PC-3 (cell line): ENCODE measurements at regions not wholly inside any gene's neighbourhood (a gene's known extent, or its start where the extent isn't known, plus 50 kb on each side); places are given as distances from the start of the nearest gene placed in this dataset.
A peak's percentile ranks its signal among the peaks of the same experiment; 100 is the strongest.

ENCODE experiments used
- ATAC-seq: fragments of 200-7000 bp; cut with Tn5 transposase; 2 replicates; pipeline ENCODE4 v1.9.1; 2020; ENCODE audit warnings: mild to moderate bottlenecking, moderate library complexity
- BruUV-seq: library from RNA; stranded (reverse); fragments of 400-500 nt; replicated peaks from 2 replicates; lab custom pipeline; 2021; lab: Mats Ljungman, UMichigan
- CTCF ChIA-PET: fragments of 300-600 bp; sonication (Branson Sonifier 250); formaldehyde crosslinking; loops from one replicate; lab custom pipeline; 2022; ENCODE audit warnings: antibody characterized with exemption; lab: Charles Lee
- POLR2A ChIA-PET: fragments of 300-600 bp; sonication (Branson Sonifier 250); formaldehyde crosslinking; loops from one replicate; lab custom pipeline; 2022; ENCODE audit warnings: antibody characterized with exemption; ENCODE audit not compliant: unreplicated experiment; lab: Charles Lee
- DNase-seq: peaks from one replicate; pipeline ENCODE4 v3.0.0-alpha.2; 2015
- H2AFZ ChIP-seq: fragments of 300-600 bp; sonication (generic); 2 replicates; pipeline ENCODE4 v1.6.0; 2016; ENCODE audit warnings: antibody characterized with exemption, low read length
- H3F3A ChIP-seq: fragments of 300-600 bp; sonication (generic); one replicate; pipeline ENCODE4 v1.6.0; 2017; ENCODE audit warnings: antibody characterized with exemption, low read length, control low read depth, mild to moderate bottlenecking; ENCODE audit not compliant: unreplicated experiment
- H3K27ac ChIP-seq: fragments of 300-600 bp; sonication (generic); 2 replicates; pipeline ENCODE4 v1.5.1; 2016; ENCODE audit warnings: mild to moderate bottlenecking, low read length
- H3K27me3 ChIP-seq: fragments of 300-600 bp; sonication (generic); 2 replicates; pipeline ENCODE4 v1.6.1; 2016; ENCODE audit warnings: low read length, mixed read lengths
- H3K36me3 ChIP-seq: fragments of 300-600 bp; sonication (generic); 2 replicates; pipeline ENCODE4 v1.6.1; 2016; ENCODE audit warnings: low read depth, mixed run types, low read length, mixed read lengths
- H3K4me1 ChIP-seq: fragments of 300-600 bp; sonication (generic); 2 replicates; pipeline ENCODE4 v1.5.1; 2016; ENCODE audit warnings: low read length; ENCODE audit not compliant: insufficient read depth
- H3K4me2 ChIP-seq: fragments of 300-600 bp; sonication (generic); 2 replicates; pipeline ENCODE4 v1.6.0; 2016; ENCODE audit warnings: low read length
- H3K4me3 ChIP-seq: fragments of 300-600 bp; sonication (generic); 2 replicates; pipeline ENCODE4 v1.5.1; 2016; ENCODE audit warnings: mild to moderate bottlenecking, low read length, mixed read lengths
- H3K79me2 ChIP-seq: fragments of 300-600 bp; sonication (generic); 2 replicates; pipeline ENCODE4 v1.6.1; 2017; ENCODE audit warnings: low read length, mixed read lengths
- H3K9ac ChIP-seq: fragments of 300-600 bp; sonication (generic); 2 replicates; pipeline ENCODE4 v1.6.0; 2016; ENCODE audit warnings: mild to moderate bottlenecking, low read length
- H3K9me2 ChIP-seq: fragments of 300-600 bp; sonication (generic); replicated peaks from 2 replicates; pipeline ENCODE4 v1.6.1; 2016; ENCODE audit warnings: mixed run types, low read length, mixed read lengths
- H3K9me3 ChIP-seq: fragments of 300-600 bp; sonication (generic); 2 replicates; pipeline ENCODE4 v1.6.1; 2016; ENCODE audit warnings: low read length, mixed read lengths
- H4K20me1 ChIP-seq: fragments of 300-600 bp; sonication (generic); 2 replicates; pipeline ENCODE4 v1.6.1; 2016; ENCODE audit warnings: low read length, mixed read lengths
- EZH2 ChIP-seq: fragments of 300-600 bp; sonication (generic); IDR thresholded peaks from one replicate; pipeline ENCODE4 v1.6.1; 2017; ENCODE audit warnings: antibody characterized with exemption, mild to moderate bottlenecking, low read length; ENCODE audit not compliant: unreplicated experiment
- EZH2phosphoT487 ChIP-seq: fragments of 300-600 bp; sonication (generic); IDR thresholded peaks from 2 replicates; pipeline ENCODE4 v1.6.1; 2018; ENCODE audit warnings: mild to moderate bottlenecking, antibody characterized with exemption, low read length, borderline replicate concordance
- intact Hi-C: fragments of 100-400 bp; cut with micrococcal nuclease; formaldehyde crosslinking; loops from 2 replicates; pipeline ENCODE4 v1.9.0; 2023
- TF ChIP-seq, protein P1 (sequence below): fragments of 300-600 bp; sonication (generic); conservative IDR thresholded peaks from 2 replicates; pipeline ENCODE4 v1.5.1; 2017; ENCODE audit warnings: antibody characterized with exemption, low read depth, mild to moderate bottlenecking, low read length

DNA sequence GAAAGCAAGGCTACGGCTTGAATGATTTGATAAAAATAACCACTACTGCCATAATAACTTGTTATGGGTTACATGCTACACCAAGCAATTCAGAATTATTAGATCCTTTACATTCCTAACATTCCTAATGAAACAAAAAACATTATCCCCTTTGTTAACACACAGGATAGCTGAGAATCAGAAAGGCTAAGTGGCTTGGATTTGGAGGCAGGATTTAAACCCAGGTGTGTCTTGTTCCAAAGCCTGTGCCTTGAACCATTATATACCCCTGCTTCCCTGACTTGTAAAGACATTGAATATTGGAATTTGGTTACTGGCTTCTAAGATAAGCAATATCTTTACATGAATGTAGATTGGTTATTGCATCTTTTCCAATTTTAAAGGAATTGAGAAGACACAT lies 417.1 kb upstream of the GOLIM4 start:
- H2AFZ ChIP-seq: no peak overlapping the region
- no peaks in the 10 kb centered on the region for H3K9me2 ChIP-seq
- H3K4me3 ChIP-seq: no peak overlapping the region
- no peaks in the 10 kb centered on the region for H4K20me1 ChIP-seq
- BruUV-seq: no TSS peak
- intact Hi-C loops: loop anchor here (2.0 kb wide), 1 partner anchor 28 kb away; no protein-coding TSS in a partner anchor
- H3K9ac ChIP-seq: no peak overlapping the region
- POLR2A ChIA-PET: no interaction called here
- H3K4me2 ChIP-seq: no peak overlapping the region
- H3K27ac ChIP-seq: no peak overlapping the region
- DNase-seq: no peak
- no peaks in the 10 kb centered on the region for H3K9me3 ChIP-seq
- no peaks in the 10 kb centered on the region for H3K27me3 ChIP-seq
- H3F3A ChIP-seq: no peaks in the 10 kb centered on the region
- H3K36me3 ChIP-seq: no peaks in the 10 kb centered on the region
- ATAC-seq: no peak
- CTCF ChIA-PET: no interaction called here
- H3K4me1 ChIP-seq: no peaks in the 10 kb centered on the region
- H3K79me2 ChIP-seq: no peaks in the 10 kb centered on the region
- no peak for TF ChIP-seq EZH2phosphoT487
- TF ChIP-seq, protein P1, sequence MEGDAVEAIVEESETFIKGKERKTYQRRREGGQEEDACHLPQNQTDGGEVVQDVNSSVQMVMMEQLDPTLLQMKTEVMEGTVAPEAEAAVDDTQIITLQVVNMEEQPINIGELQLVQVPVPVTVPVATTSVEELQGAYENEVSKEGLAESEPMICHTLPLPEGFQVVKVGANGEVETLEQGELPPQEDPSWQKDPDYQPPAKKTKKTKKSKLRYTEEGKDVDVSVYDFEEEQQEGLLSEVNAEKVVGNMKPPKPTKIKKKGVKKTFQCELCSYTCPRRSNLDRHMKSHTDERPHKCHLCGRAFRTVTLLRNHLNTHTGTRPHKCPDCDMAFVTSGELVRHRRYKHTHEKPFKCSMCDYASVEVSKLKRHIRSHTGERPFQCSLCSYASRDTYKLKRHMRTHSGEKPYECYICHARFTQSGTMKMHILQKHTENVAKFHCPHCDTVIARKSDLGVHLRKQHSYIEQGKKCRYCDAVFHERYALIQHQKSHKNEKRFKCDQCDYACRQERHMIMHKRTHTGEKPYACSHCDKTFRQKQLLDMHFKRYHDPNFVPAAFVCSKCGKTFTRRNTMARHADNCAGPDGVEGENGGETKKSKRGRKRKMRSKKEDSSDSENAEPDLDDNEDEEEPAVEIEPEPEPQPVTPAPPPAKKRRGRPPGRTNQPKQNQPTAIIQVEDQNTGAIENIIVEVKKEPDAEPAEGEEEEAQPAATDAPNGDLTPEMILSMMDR: no peak
- no peak for TF ChIP-seq EZH2

DNA sequence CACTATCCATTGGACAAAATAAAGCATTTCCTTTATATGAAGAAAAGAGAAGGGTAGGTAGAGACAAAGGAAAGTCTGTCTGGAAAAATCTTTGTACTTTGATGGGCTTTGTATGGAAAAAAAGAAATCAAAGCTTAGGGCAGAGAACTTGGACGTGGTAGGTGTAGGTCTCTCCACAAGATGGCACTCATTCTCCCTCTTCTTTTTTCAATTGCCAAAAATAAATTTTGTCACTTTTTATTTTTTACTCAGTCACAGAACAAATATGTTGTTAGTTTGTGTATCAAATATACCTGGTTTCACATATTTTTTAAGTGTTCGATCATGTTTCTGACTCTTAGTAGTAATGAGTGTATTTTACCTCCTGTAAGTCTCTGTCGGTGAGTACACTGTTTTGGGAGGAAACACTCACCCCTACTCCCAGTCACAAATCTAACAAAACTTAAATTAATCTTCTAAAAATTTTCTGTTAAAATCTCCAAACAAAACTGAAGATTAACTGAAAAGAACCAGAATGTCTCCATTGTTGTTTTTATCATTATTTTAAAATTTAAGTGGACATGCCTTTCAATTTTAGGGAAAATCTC lies 415.8 kb upstream of the GOLIM4 start:
- no peaks in the 10 kb centered on the region for H3K4me1 ChIP-seq
- intact Hi-C loops: loop anchor here (1.0 to 2.0 kb wide), 5 partner anchors 29 to 336 kb away; no protein-coding TSS in a partner anchor
- no peak overlapping the region for H2AFZ ChIP-seq
- TF ChIP-seq EZH2: no peak
- TF ChIP-seq, protein P1: peak; percentile 84
- H3K4me3 ChIP-seq: no peak overlapping the region
- peak; percentile 48 for ATAC-seq
- no peaks in the 10 kb centered on the region for H3K9me3 ChIP-seq
- H3K9me2 ChIP-seq: no peaks in the 10 kb centered on the region
- no peaks in the 10 kb centered on the region for H3K79me2 ChIP-seq
- ChIA-PET CTCF (interaction anchor here (0.5 to 1.0 kb wide), 5 partner anchors 109 to 337 kb away, joined by 3 to 8 read pairs (median 3); no protein-coding TSS in a partner anchor), POLR2A (no interaction called here)
- no TSS peak for BruUV-seq
- H3K27ac ChIP-seq: no peak overlapping the region
- H4K20me1 ChIP-seq: no peaks in the 10 kb centered on the region
- no peaks in the 10 kb centered on the region for H3K27me3 ChIP-seq
- H3K4me2 ChIP-seq: no peak overlapping the region
- peak; percentile 50 for DNase-seq
- H3K36me3 ChIP-seq: no peaks in the 10 kb centered on the region
- H3K9ac ChIP-seq: no peak overlapping the region
- H3F3A ChIP-seq: no peaks in the 10 kb centered on the region

DNA sequence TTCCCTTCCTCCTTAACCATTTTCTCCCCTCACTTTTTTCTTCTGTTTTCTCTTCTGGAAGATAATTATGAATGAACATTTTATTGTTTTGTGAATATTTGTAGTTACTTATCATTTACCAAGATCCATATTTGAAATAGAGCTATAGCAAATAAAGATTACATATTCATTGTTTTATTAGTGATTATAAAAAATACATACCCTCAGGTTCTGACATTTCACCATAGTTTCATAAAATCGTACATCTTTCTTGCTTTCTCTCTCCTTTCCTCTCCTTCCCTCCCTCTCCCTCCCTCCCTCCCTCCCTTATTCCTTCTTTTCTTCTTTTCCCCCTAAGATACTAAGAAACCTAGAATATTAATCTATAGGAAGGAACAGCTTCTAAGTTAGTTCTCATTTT lies 410.9 kb upstream of the GOLIM4 start:
- no TSS peak for BruUV-seq
- ATAC-seq: no peak
- POLR2A ChIA-PET: no interaction called here
- Histone ChIP-seq H3K36me3 (no peaks in the 10 kb centered on the region), H3K9me3 (no peaks in the 10 kb centered on the region), H3K79me2 (no peaks in the 10 kb centered on the region), H3K27ac (no peak overlapping the region), H3K4me2 (no peak overlapping the region), H3K4me3 (no peak overlapping the region), H3K9ac (no peak overlapping the region), H3F3A (no peaks in the 10 kb centered on the region), H4K20me1 (no peaks in the 10 kb centered on the region), H3K27me3 (0 out of 2 replicates have a peak, but pooled peaks cover 9% of the 10 kb centered on the region), H3K4me1 (no peaks in the 10 kb centered on the region), H3K9me2 (no peaks in the 10 kb centered on the region), H2AFZ (no peak overlapping the region)
- CTCF ChIA-PET: no interaction called here
- no peak for DNase-seq
- intact Hi-C loops: no loop called here
- TF ChIP-seq, protein P1: no peak
- no peak for TF ChIP-seq EZH2
- TF ChIP-seq EZH2phosphoT487: no peak
